Stimulated activated naive CD8-positive, alpha-beta T cell treated with anti-CD3 and anti-CD28 coated beads, Interleukin-15, amount 100 ng/mL, for 72 hours (primary cell): ENCODE measurements at regions not wholly inside any gene's neighbourhood (a gene's known extent, or its start where the extent isn't known, plus 50 kb on each side); places are given as distances from the start of the nearest gene placed in this dataset.
A peak's percentile ranks its signal among the peaks of the same experiment; 100 is the strongest.

Source experiments
- ATAC-seq: fragments of 150-1000 bp; cut with Tn5 transposase; 2 replicates; pipeline ENCODE4 v1.10.0; 2021; ENCODE audit warnings: mild to moderate bottlenecking, moderate library complexity
- DNase-seq, 2 donors: peaks; one replicate each; pipeline ENCODE4 v3.0.0; 2021 to 2022
- H3K27ac Mint-ChIP-seq, 2 donors: one replicate each; pipeline ENCODE4 v1.8.0; 2022; ENCODE audit warnings: mild to moderate bottlenecking in 2 of 2, mixed read lengths in 2 of 2, moderate library complexity in 2 of 2
- H3K27me3 Mint-ChIP-seq: one replicate; pipeline ENCODE4 v1.8.0; 2022; ENCODE audit warnings: mixed read lengths
- H3K4me1 Mint-ChIP-seq: one replicate; pipeline ENCODE4 v1.8.0; 2022; ENCODE audit warnings: mild to moderate bottlenecking, mixed read lengths
- H3K4me3 Mint-ChIP-seq, 2 donors: one replicate each; pipeline ENCODE4 v1.8.0; 2022; ENCODE audit warnings: mild to moderate bottlenecking in 2 of 2, mixed read lengths in 2 of 2, moderate library complexity in 1 of 2
- H3K9me3 Mint-ChIP-seq, 2 donors: one replicate each; pipeline ENCODE4 v1.8.0; 2022; ENCODE audit warnings: mixed read lengths in 2 of 2

DNA sequence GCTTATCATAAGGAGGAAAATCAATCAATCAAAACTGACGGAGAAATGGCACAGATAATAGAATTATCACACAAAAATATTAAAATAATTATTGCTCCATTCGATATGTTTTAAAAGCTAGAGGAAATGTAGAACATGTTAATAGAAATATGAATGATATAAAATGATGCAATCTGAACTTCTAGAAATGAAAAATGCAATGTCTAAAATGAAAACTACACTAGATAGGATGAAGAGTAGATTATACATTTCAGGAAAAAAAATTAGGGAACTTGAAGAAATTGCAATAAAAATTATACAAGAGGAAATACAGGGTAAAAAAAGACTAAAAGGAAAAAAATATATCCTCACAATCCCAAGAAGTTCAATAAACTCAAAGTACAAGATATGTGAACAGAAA is 80.2 kb upstream of the TP63 start:
- no peak for DNase-seq

GRCh38 chr3:189554868-189555557 is 76.2 kb upstream of the TP63 start:
- no peaks in the 10 kb centered on the region for H3K4me1 Mint-ChIP-seq
- H3K27me3 Mint-ChIP-seq = no peaks in the 10 kb centered on the region
- DNase-seq (no peak), ATAC-seq (peak; percentile 23)
- H3K27ac Mint-ChIP-seq = peak overlapping the region in 1 of 2 donors; percentile 27
- H3K4me3 Mint-ChIP-seq = no peak overlapping the region
- peaks cover 24 to 29% of the 10 kb centered on the region in 2 donors for H3K9me3 Mint-ChIP-seq

More for the DNA sequence above, 80.2 kb upstream of the TP63 start:
- H3K4me1 Mint-ChIP-seq = no peaks in the 10 kb centered on the region
- H3K27ac Mint-ChIP-seq = no peak overlapping the region
- H3K27me3 Mint-ChIP-seq = no peaks in the 10 kb centered on the region
- H3K4me3 Mint-ChIP-seq = no peak overlapping the region
- peaks cover 35 to 41% of the 10 kb centered on the region in 2 donors for H3K9me3 Mint-ChIP-seq
- ATAC-seq = no peak

GRCh38 chr3:189555558-189555881 is 75.7 kb upstream of the TP63 start:
- DNase-seq (no peak), ATAC-seq (no peak)
- Mint-ChIP-seq H3K4me1 (no peaks in the 10 kb centered on the region), H3K4me3 (no peak overlapping the region), H3K27me3 (no peaks in the 10 kb centered on the region), H3K9me3 (peaks cover 19 to 23% of the 10 kb centered on the region in 2 donors), H3K27ac (no peak overlapping the region)

DNA sequence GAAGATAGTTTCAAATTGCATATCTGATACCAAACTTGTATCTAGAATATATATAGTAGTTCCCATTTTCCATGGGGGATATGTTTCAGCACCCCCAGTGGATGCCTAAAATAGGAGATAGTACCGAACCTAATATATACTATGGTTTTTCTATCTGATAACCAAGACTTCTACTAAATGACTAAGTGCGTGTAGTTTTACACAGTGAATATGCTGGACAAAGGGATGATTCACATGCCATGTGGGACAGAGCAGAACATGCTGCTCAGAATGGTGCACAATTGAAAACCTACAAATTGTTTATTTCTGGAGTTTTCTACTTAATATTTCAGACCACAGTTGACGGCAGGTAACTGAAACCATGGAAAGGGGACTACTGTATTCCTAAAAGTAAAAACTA is 73.4 kb upstream of the TP63 start:
- H3K4me3 Mint-ChIP-seq = no peak overlapping the region
- ATAC-seq = no peak
- peaks cover 10 to 15% of the 10 kb centered on the region in 2 donors for H3K9me3 Mint-ChIP-seq
- H3K4me1 Mint-ChIP-seq = no peaks in the 10 kb centered on the region
- no peaks in the 10 kb centered on the region for H3K27me3 Mint-ChIP-seq
- no peak for DNase-seq
- H3K27ac Mint-ChIP-seq = no peak overlapping the region

DNA sequence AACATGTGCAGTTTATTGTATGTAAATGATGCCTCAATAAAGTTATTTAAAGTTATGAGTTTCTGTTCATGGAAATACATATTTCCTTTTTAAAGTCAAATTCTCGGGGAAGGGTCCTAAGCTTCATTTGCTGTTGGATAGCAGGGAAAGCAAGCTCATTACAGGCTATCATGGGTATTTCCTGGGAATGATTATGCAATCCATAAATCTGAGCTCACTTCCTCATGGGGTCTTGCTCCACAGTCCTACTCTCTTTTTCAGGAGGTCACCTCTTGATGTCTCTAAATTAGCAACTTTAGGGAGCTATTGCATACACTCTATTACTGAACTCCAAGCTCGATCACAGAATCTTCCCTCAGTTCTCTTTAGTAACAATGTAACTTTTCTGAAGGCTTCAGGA is 69.9 kb upstream of the TP63 start:
- H3K4me3 Mint-ChIP-seq = no peak overlapping the region
- ATAC-seq = no peak

GRCh38 chr3:189563853-189564563 is 67.2 kb upstream of the TP63 start:
- peak; percentile 30 to 58 for DNase-seq
- Mint-ChIP-seq H3K9me3 (no peaks in the 10 kb centered on the region), H3K4me1 (peaks cover 30% of the 10 kb centered on the region), H3K27ac (peak overlapping the region in 1 of 2 donors; percentile 25), H3K27me3 (no peaks in the 10 kb centered on the region), H3K4me3 (peak overlapping the region in 1 of 2 donors; percentile 21)
- peak; percentile 98 for ATAC-seq

More for the DNA sequence above, 69.9 kb upstream of the TP63 start:
- DNase-seq = no peak
- peaks cover 9 to 10% of the 10 kb centered on the region in 2 donors for H3K9me3 Mint-ChIP-seq
- H3K27me3 Mint-ChIP-seq = no peaks in the 10 kb centered on the region
- peaks cover 20% of the 10 kb centered on the region for H3K4me1 Mint-ChIP-seq
- H3K27ac Mint-ChIP-seq = no peak overlapping the region

DNA sequence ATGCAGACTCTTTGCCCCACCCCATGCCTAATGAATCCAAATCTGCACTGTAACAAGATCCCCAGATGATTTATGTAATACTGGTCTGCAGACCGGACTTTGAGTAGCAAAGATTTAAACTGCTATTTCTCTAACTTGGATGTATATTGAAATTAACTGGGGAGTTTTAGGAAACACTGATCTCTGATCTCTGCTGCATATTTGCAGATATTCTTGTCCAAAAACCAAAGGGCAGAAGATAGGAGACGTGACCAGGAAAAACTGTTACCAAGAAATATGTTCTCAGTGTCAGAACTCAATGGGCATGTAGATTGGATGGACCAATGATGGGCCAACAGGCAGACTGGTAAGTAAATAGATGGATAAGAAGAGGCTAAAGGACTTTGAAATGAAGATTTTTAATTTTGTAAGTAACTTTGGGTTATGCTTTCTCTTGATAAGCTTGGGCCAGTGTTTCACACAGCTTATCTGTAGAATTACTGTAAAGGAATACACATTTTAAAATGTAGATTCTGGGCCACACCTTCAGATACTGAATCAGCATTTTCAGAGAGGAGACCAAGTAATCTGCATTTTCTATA is 64.5 kb upstream of the TP63 start:
- no peaks in the 10 kb centered on the region for H3K9me3 Mint-ChIP-seq
- no peak overlapping the region for H3K4me3 Mint-ChIP-seq
- H3K27me3 Mint-ChIP-seq = no peaks in the 10 kb centered on the region
- DNase-seq (no peak), ATAC-seq (no peak)
- peaks cover 37% of the 10 kb centered on the region for H3K4me1 Mint-ChIP-seq
- no peak overlapping the region for H3K27ac Mint-ChIP-seq

- DNase-seq (no peak), ATAC-seq (no peak)
- Mint-ChIP-seq H3K27ac (no peak overlapping the region), H3K27me3 (no peaks in the 10 kb centered on the region), H3K4me1 (peaks cover 39% of the 10 kb centered on the region), H3K4me3 (no peak overlapping the region), H3K9me3 (no peaks in the 10 kb centered on the region)
Observed at GRCh38 chr3:189567322-189567721, 63.9 kb upstream of the TP63 start.

GRCh38 chr3:189567766-189568420 is 63.3 kb upstream of the TP63 start:
- ATAC-seq (no peak), DNase-seq (no peak)
- Mint-ChIP-seq H3K9me3 (no peaks in the 10 kb centered on the region), H3K4me1 (peaks cover 45% of the 10 kb centered on the region), H3K27me3 (no peaks in the 10 kb centered on the region), H3K27ac (peak overlapping the region; percentile 24 to 75), H3K4me3 (peak overlapping the region in 1 of 2 donors; percentile 45)

- ATAC-seq (no peak), DNase-seq (no peak)
- Mint-ChIP-seq H3K9me3 (no peaks in the 10 kb centered on the region), H3K27me3 (no peaks in the 10 kb centered on the region), H3K4me1 (peaks cover 47% of the 10 kb centered on the region), H3K4me3 (no peak overlapping the region), H3K27ac (no peak overlapping the region)
Observed at GRCh38 chr3:189568961-189569360, 62.2 kb upstream of the TP63 start.

GRCh38 chr3:189569473-189569872 is 61.7 kb upstream of the TP63 start:
- H3K9me3 Mint-ChIP-seq = no peaks in the 10 kb centered on the region
- no peak overlapping the region for H3K27ac Mint-ChIP-seq
- DNase-seq (no peak), ATAC-seq (no peak)
- no peak overlapping the region for H3K4me3 Mint-ChIP-seq
- H3K27me3 Mint-ChIP-seq = no peaks in the 10 kb centered on the region
- peaks cover 46% of the 10 kb centered on the region for H3K4me1 Mint-ChIP-seq

DNA sequence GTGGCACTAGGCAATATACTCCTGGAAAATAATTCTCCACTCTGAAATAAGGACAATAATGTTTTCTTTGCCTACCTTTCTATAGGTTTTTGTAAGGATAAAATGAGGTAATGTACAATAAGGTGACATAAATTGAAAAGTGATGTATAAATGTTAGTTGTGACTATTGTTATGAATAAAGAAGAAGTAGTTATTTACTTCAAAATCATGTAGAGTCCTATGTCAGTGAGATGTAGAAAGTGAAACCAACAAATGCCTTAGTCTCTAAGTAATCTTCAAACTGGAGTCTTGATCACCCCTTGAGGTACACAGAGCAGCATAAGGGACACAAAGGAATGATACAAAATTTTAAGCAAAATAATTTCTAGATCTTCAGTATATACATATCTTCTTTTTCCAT is 60.3 kb upstream of the TP63 start:
- Mint-ChIP-seq H3K4me1 (peaks cover 47% of the 10 kb centered on the region), H3K9me3 (peaks cover 6 to 7% of the 10 kb centered on the region in 2 donors), H3K27me3 (no peaks in the 10 kb centered on the region), H3K27ac (no peak overlapping the region), H3K4me3 (no peak overlapping the region)
- ATAC-seq (peak; percentile 66), DNase-seq (no peak)

DNA sequence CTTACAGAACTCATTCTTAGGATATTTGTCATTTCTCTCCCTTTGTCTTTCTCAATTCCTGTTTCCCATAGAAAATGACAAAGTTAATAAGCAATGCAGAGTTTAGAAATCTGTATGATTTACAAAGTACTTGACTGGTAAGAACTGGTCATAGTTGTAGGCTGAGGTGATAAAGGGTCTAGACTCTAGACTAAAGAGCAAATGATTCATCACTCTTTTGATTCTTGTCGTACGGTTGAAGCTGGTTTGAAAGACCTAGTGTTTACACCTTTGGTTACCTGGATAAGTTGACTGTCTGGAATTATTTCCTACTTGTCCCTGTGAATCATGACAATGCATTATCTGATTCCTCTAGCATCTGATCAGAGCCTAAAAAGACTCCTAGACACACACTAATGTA is 58.9 kb upstream of the TP63 start:
- ATAC-seq (peak; percentile 77), DNase-seq (no peak)
- Mint-ChIP-seq H3K27ac (peak overlapping the region in 1 of 2 donors; percentile 73), H3K4me3 (no peak overlapping the region), H3K27me3 (no peaks in the 10 kb centered on the region), H3K4me1 (peaks cover 57% of the 10 kb centered on the region), H3K9me3 (peaks cover 6 to 7% of the 10 kb centered on the region in 2 donors)

GRCh38 chr3:189573004-189573403 is 58.2 kb upstream of the TP63 start:
- no peak overlapping the region for H3K4me3 Mint-ChIP-seq
- peaks cover 10 to 13% of the 10 kb centered on the region in 2 donors for H3K9me3 Mint-ChIP-seq
- DNase-seq (no peak), ATAC-seq (peak; percentile 61)
- peaks cover 60% of the 10 kb centered on the region for H3K4me1 Mint-ChIP-seq
- no peaks in the 10 kb centered on the region for H3K27me3 Mint-ChIP-seq
- no peak overlapping the region for H3K27ac Mint-ChIP-seq

- H3K27me3 Mint-ChIP-seq = no peaks in the 10 kb centered on the region
- H3K4me3 Mint-ChIP-seq = no peak overlapping the region
- ATAC-seq = no peak
- no peak for DNase-seq
- no peak overlapping the region for H3K27ac Mint-ChIP-seq
- peaks cover 50% of the 10 kb centered on the region for H3K4me1 Mint-ChIP-seq
- peaks cover 11 to 16% of the 10 kb centered on the region in 2 donors for H3K9me3 Mint-ChIP-seq
Observed at GRCh38 chr3:189576486-189576885, 54.7 kb upstream of the TP63 start.
